ENCODE measurements at regions not wholly inside any gene's neighbourhood (a gene's known extent, or its start where the extent isn't known, plus 50 kb on each side); places are given as distances from the start of the nearest gene placed in this dataset.

GRCh38 chr2:189386741-189387140 lies 54.5 kb upstream of the WDR75 start:
- TF ChIP-seq POLR2A (IDR thresholded peaks at IDR 0.05) (no peak), EP300 (IDR thresholded peaks at IDR 0.05) (no peak), CTCF (IDR thresholded peaks at IDR 0.05) (no peak)
